Pancreas (tissue), 10 donors: ENCODE measurements at regions not wholly inside any gene's neighbourhood (a gene's known extent, or its start where the extent isn't known, plus 50 kb on each side); places are given as distances from the start of the nearest gene placed in this dataset.

Source experiments
- ATAC-seq, 4 donors: fragments of 200-7000 bp; cut with Tn5 transposase; one replicate each; pipeline versions ENCODE4 v1.8.0 to v1.9.1; 2020; ENCODE audit warnings: mild to moderate bottlenecking in 4 of 4, moderate library complexity in 4 of 4
- DNase-seq, 6 donors: peaks; one replicate each; pipeline ENCODE4 v3.0.0-alpha.2; 2020
- FAIRE-seq: peaks from 2 replicates; lab custom pipeline; 2012; peaks lifted over from hg19 to GRCh38; lab: Jason Lieb, UNC
- H3K27ac ChIP-seq, 4 donors: fragments of 200-600 bp; sonication (generic); 1 replicate in 3 of 4; 2 replicates in 1 of 4; pipeline versions ENCODE4 v1.5.0 to v1.8.0; 2020
- H3K27me3 ChIP-seq, 4 donors: fragments of 200-600 bp; one replicate each; pipeline ENCODE4 v1.8.0; 2021
- H3K36me3 ChIP-seq, 3 donors: fragments of 200-600 bp; sonication (generic) in 1 of 3; one replicate each; pipeline versions ENCODE4 v1.5.0 to v1.8.0; 2020 to 2021
- H3K4me1 ChIP-seq, 3 donors: fragments of 200-600 bp; one replicate each; pipeline ENCODE4 v1.8.0; 2021
- H3K4me3 ChIP-seq, 4 donors: fragments of 200-600 bp; sonication (generic) in 2 of 4; one replicate each; pipeline versions ENCODE4 v1.5.0 to v1.8.0; 2020 to 2021
- H3K9me3 ChIP-seq, 4 donors: fragments of 200-600 bp; one replicate each; pipeline ENCODE4 v1.8.0; 2021
- WGBS, 2 donors: extraction: QIAGEN DNeasy Blood & Tissue Kit; methylation state at CpG; one replicate each; pipeline ENCODE4 v1.1.7; 2013; 5-methylcytosine and 5-hydroxymethylcytosine counted together
- intact Hi-C, 3 donors: fragments of 100-400 bp; cut with DNase I; formaldehyde crosslinking; loops; one replicate each; pipeline versions ENCODE4 v1.11.1 to v1.14.2; 2022
- TF ChIP-seq, protein P1 (sequence below), 4 donors: fragments of 200-600 bp; sonication (generic) in 3 of 4; IDR thresholded peaks; one replicate each; pipeline versions ENCODE4 v1.5.0 to v1.8.0; 2021; ENCODE audit warnings: antibody characterized with exemption in 4 of 4
- donor health status: healthy with polysubstance abuse.
- donor health status: DM: no; HTN: no; CAD: no; lungs with moderate emphysema.
- donor health status: DM: no; HTN: no; CAD: no.
- donor health status: control.
- donor health status: control.
- donor health status: Bipolar disorder and iron deficiency.
- donor health status: DM: yes; HTN: yes; CAD: no.
- donor health status: DM: no; HTN: no; CAD: no.
- donor health status: DM: no; HTN: no; CAD: no.
- donor health status: DM: yes; HTN: yes; CAD: no.

DNA sequence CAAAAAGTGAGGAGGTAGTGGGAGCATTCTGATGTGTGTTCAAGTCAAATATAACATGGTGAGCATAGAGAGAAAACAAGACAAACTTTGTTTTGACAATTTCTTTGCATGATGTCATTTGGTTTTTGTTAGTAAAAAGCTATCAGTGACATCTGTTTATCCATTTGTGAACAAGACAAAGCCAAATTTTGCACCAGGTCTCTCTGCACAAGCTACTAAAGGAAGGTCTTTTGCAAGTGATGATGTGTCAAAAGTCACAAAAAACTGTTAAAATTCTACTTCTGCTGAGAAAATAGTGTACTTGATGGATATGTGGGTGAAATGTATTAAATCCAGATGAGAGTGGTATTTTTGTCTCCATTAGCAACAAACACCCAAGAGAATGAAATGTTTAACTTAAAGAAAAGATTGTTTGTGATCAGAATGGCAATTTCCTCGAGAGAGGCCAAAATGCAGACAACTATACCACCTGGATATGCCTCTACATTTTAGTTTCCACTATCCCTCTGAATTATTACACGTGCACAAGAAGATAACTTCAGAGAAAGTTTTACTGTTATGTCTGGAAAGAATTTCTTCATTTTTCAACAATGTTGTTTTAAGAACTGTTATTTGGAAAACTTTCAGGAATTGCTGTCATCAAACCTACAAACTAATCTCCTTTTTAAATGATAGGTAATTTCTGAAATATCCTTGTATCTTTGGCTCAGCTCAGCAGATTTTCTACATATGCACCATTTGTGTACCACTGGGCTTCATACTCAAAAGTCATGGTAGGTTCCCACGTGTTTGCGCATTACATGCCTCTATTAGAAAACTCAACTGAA, 807.4 kb upstream of the ADGRL2 start:
- TF ChIP-seq, protein P1, sequence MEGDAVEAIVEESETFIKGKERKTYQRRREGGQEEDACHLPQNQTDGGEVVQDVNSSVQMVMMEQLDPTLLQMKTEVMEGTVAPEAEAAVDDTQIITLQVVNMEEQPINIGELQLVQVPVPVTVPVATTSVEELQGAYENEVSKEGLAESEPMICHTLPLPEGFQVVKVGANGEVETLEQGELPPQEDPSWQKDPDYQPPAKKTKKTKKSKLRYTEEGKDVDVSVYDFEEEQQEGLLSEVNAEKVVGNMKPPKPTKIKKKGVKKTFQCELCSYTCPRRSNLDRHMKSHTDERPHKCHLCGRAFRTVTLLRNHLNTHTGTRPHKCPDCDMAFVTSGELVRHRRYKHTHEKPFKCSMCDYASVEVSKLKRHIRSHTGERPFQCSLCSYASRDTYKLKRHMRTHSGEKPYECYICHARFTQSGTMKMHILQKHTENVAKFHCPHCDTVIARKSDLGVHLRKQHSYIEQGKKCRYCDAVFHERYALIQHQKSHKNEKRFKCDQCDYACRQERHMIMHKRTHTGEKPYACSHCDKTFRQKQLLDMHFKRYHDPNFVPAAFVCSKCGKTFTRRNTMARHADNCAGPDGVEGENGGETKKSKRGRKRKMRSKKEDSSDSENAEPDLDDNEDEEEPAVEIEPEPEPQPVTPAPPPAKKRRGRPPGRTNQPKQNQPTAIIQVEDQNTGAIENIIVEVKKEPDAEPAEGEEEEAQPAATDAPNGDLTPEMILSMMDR (IDR thresholded peaks at IDR 0.05): no peak
- H3K27ac ChIP-seq: no peak overlapping the region
- H3K9me3 ChIP-seq: no peaks in the 10 kb centered on the region
- intact Hi-C loops: no loop called here
- no peaks in the 10 kb centered on the region for H3K4me1 ChIP-seq
- DNase-seq (no peak), ATAC-seq (no peak), FAIRE-seq (no peak)
- WGBS, 2 donors: 65 to 76% methylated on average over 4 of the region's 4 CpGs
- no peak overlapping the region for H3K4me3 ChIP-seq
- H3K27me3 ChIP-seq: no peaks in the 10 kb centered on the region
- H3K36me3 ChIP-seq: no peaks in the 10 kb centered on the region

- Histone ChIP-seq H3K4me3 (no peak overlapping the region), H3K27ac (no peak overlapping the region), H3K9me3 (no peaks in the 10 kb centered on the region), H3K4me1 (no peaks in the 10 kb centered on the region), H3K36me3 (no peaks in the 10 kb centered on the region), H3K27me3 (no peaks in the 10 kb centered on the region)
- 48 to 69% methylated on average over 2 of the region's 2 CpGs for WGBS, 2 donors
- DNase-seq: no peak
- no peak for ATAC-seq
- intact Hi-C loops: no loop called here
- FAIRE-seq: no peak
- TF ChIP-seq, protein P1 (IDR thresholded peaks at IDR 0.05): no peak
These were observed 811.3 kb upstream of the ADGRL2 start for GRCh38 chr1:80989455-80989854.

GRCh38 chr1:80988926-80989325, 811.8 kb upstream of the ADGRL2 start:
- ATAC-seq (no peak), FAIRE-seq (no peak), DNase-seq (no peak)
- 49 to 60% methylated on average over 4 of the region's 4 CpGs for WGBS, 2 donors
- intact Hi-C loops: no loop called here
- H3K4me1 ChIP-seq: no peaks in the 10 kb centered on the region
- no peaks in the 10 kb centered on the region for H3K9me3 ChIP-seq
- no peak overlapping the region for H3K27ac ChIP-seq
- TF ChIP-seq, protein P1 (IDR thresholded peaks at IDR 0.05): no peak
- H3K27me3 ChIP-seq: no peaks in the 10 kb centered on the region
- no peak overlapping the region for H3K4me3 ChIP-seq
- H3K36me3 ChIP-seq: no peaks in the 10 kb centered on the region

DNA sequence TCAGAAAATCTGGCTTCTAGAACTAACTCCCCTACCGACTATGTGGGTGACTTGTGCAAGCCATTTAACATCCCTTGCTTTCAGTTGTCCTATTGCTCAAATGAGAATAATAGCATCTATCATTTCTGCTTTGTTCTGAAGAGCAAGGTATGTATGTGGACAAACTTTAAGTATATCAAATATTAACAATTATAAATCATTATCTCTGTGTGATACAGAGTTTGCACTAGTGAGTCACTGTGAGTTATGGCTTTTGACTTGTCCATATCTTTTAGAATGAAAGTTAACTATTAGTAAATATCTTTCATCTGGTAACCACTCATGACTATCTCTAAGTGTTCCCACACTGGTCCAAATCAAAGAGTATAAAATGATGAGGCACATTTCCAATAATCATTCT, 812.9 kb upstream of the ADGRL2 start:
- TF ChIP-seq, protein P1 (IDR thresholded peaks at IDR 0.05): no peak
- Histone ChIP-seq H3K27me3 (no peaks in the 10 kb centered on the region), H3K9me3 (no peaks in the 10 kb centered on the region), H3K4me1 (no peaks in the 10 kb centered on the region), H3K4me3 (no peak overlapping the region), H3K36me3 (no peaks in the 10 kb centered on the region), H3K27ac (no peak overlapping the region)
- 45 to 68% methylated on average over 1 of the region's 1 CpG for WGBS, 2 donors
- intact Hi-C loops: no loop called here
- FAIRE-seq: no peak
- DNase-seq: no peak
- no peak for ATAC-seq

- FAIRE-seq (no peak), DNase-seq (no peak), ATAC-seq (no peak)
- Histone ChIP-seq H3K9me3 (no peaks in the 10 kb centered on the region), H3K4me1 (no peaks in the 10 kb centered on the region), H3K36me3 (no peaks in the 10 kb centered on the region), H3K4me3 (no peak overlapping the region), H3K27me3 (no peaks in the 10 kb centered on the region), H3K27ac (no peak overlapping the region)
- TF ChIP-seq, protein P1 (IDR thresholded peaks at IDR 0.05): no peak
- 37 to 44% methylated on average over 2 of the region's 2 CpGs for WGBS, 2 donors
- intact Hi-C loops: no loop called here
These were observed 813.6 kb upstream of the ADGRL2 start for GRCh38 chr1:80987106-80987505.
